SK-N-SH (cell line): ENCODE measurements at regions not wholly inside any gene's neighbourhood (a gene's known extent, or its start where the extent isn't known, plus 50 kb on each side); places are given as distances from the start of the nearest gene placed in this dataset.

Experiments used
- CTCF ChIA-PET: fragments of 300-600, 350-600 bp; formaldehyde crosslinking; extraction: SDS; loops from one replicate; lab custom pipeline; 2021; lab: Yijun Ruan, JAX
- POLR2A ChIA-PET: fragments of 350-600 bp; sonication (Branson Sonifier 250); formaldehyde crosslinking; extraction: SDS; loops from one replicate; lab custom pipeline; 2020; ENCODE audit warnings: antibody characterized with exemption, inconsistent platforms; lab: Yijun Ruan, JAX
- DNase-seq: peaks from one replicate; pipeline ENCODE4 v3.0.0; 2012
- H2AFZ ChIP-seq: fragments of 200-600 bp; sonication (generic); 2 replicates; pipeline ENCODE4 v1.8.1; 2016; ENCODE audit warnings: antibody characterized with exemption, mild to moderate bottlenecking, low read depth
- H3F3A ChIP-seq: fragments of 200-600 bp; sonication (generic); replicated peaks from 2 replicates; pipeline ENCODE3; 2016; ENCODE audit warnings: antibody characterized with exemption, mild to moderate bottlenecking; ENCODE audit not compliant: insufficient read depth
- H3K27ac ChIP-seq, 2 experiments: fragments of 200-500 bp in 1 of 2; fragments of 200-600 bp in 1 of 2; sonication (Bioruptor generic) in 1 of 2; sonication (generic), shearing (Covaris generic) in 1 of 2; 2 replicates each; pipeline versions ENCODE4 v1.5.1 to v1.6.1; 2014 to 2016; ENCODE audit warnings: low read depth in 2 of 2, inconsistent platforms in 1 of 2, low read length in 1 of 2, mild to moderate bottlenecking in 1 of 2, mixed read lengths in 1 of 2
- H3K27me3 ChIP-seq: fragments of 200-600 bp; sonication (generic), shearing (Covaris generic); 2 replicates; pipeline ENCODE4 v1.6.1; 2016; ENCODE audit warnings: mixed run types; ENCODE audit not compliant: insufficient read depth
- H3K36me3 ChIP-seq, 2 experiments: fragments of 200-500 bp in 1 of 2; fragments of 200-600 bp in 1 of 2; sonication (Bioruptor generic) in 1 of 2; sonication (generic) in 1 of 2; replicated peaks in 1 of 2; 2 replicates each; pipeline versions ENCODE3 to v1.5.1; 2014 to 2016; ENCODE audit warnings: low read length in 1 of 2, mild to moderate bottlenecking in 1 of 2; ENCODE audit not compliant: insufficient read depth in 2 of 2, control insufficient read depth in 1 of 2
- H3K4me1 ChIP-seq, 2 experiments: fragments of 200-500 bp in 1 of 2; fragments of 200-600 bp in 1 of 2; sonication (Bioruptor generic) in 1 of 2; sonication (generic), shearing (Covaris generic) in 1 of 2; 2 replicates each; pipeline versions ENCODE4 v1.5.1 to v1.6.1; 2014 to 2016; ENCODE audit warnings: low read depth in 1 of 2, low read length in 1 of 2, mixed run types in 1 of 2; ENCODE audit not compliant: insufficient read depth in 2 of 2, control insufficient read depth in 1 of 2
- H3K4me2 ChIP-seq: fragments of 200-600 bp; sonication (generic), shearing (Covaris generic); 2 replicates; pipeline ENCODE4 v1.6.1; 2017; ENCODE audit warnings: mixed run types
- H3K4me3 ChIP-seq, 2 experiments: fragments of 200-500 bp in 1 of 2; fragments of 200-600 bp in 1 of 2; sonication (Bioruptor generic) in 1 of 2; sonication (generic), shearing (Covaris generic) in 1 of 2; 2 replicates each; pipeline versions ENCODE4 v1.5.1 to v1.8.1; 2014 to 2016; ENCODE audit warnings: low read depth in 2 of 2, inconsistent platforms in 1 of 2, low read length in 1 of 2, mild to moderate bottlenecking in 1 of 2, mixed read lengths in 1 of 2, moderate library complexity in 1 of 2
- H3K79me2 ChIP-seq: fragments of 200-600 bp; sonication (generic); 2 replicates; pipeline ENCODE4 v1.8.1; 2017; ENCODE audit warnings: mild to moderate bottlenecking; ENCODE audit not compliant: insufficient read depth
- H3K9ac ChIP-seq: fragments of 200-600 bp; sonication (generic); 2 replicates; pipeline ENCODE4 v1.6.1; 2017; ENCODE audit warnings: mixed run types
- H3K9me2 ChIP-seq: fragments of 200-600 bp; sonication (generic); 2 replicates; pipeline ENCODE4 v1.6.1; 2017; ENCODE audit warnings: mixed run types
- H3K9me3 ChIP-seq: fragments of 200-600 bp; sonication (generic); 2 replicates; pipeline ENCODE4 v1.6.1; 2017; ENCODE audit warnings: mixed run types, mild to moderate bottlenecking, moderate library complexity
- H4K20me1 ChIP-seq: fragments of 200-600 bp; sonication (generic); 2 replicates; pipeline ENCODE4 v1.6.1; 2017; ENCODE audit warnings: mild to moderate bottlenecking, mixed run types; ENCODE audit not compliant: insufficient read depth
- EZH2phosphoT487 ChIP-seq: fragments of 200-600 bp; sonication (generic); IDR thresholded peaks from 2 replicates; pipeline ENCODE4 v1.6.1; 2017; ENCODE audit warnings: low read depth, mixed run types, mild to moderate bottlenecking, antibody characterized with exemption, moderate library complexity, borderline replicate concordance
- FOSL2 ChIP-seq: IDR thresholded peaks from 2 replicates; pipeline ENCODE4 v1.4.0; 2012; ENCODE audit warnings: low read depth, mild to moderate bottlenecking, moderate library complexity, borderline replicate concordance
- FOXJ3 ChIP-seq: sonication (generic); formaldehyde crosslinking; IDR thresholded peaks from 2 replicates; pipeline ENCODE4 v1.5.1; 2020; ENCODE audit warnings: mild to moderate bottlenecking, missing genetic modification reagents
- GATA2 ChIP-seq: sonication (generic); formaldehyde crosslinking; IDR thresholded peaks from 2 replicates; pipeline ENCODE4 v1.5.0; 2020; ENCODE audit warnings: mild to moderate bottlenecking, missing genetic modification reagents
- JUND ChIP-seq: IDR thresholded peaks from 2 replicates; pipeline ENCODE4 v1.4.0; 2012
- MXI1 ChIP-seq: IDR thresholded peaks from 2 replicates; pipeline ENCODE4 v1.6.1; 2012; ENCODE audit warnings: mild to moderate bottlenecking, low read depth, low read length, improper control_type of control experiment
- RCOR1 ChIP-seq: fragments of 150-350 bp; IDR thresholded peaks from 2 replicates; pipeline ENCODE4 v1.6.1; 2017; ENCODE audit warnings: antibody characterized with exemption, low read length
- RFX5 ChIP-seq: IDR thresholded peaks from 2 replicates; pipeline ENCODE4 v1.6.1; 2012; ENCODE audit warnings: mild to moderate bottlenecking, improper control_type of control experiment, low read length
- SMC3 ChIP-seq: IDR thresholded peaks from 2 replicates; pipeline ENCODE4 v1.6.1; 2012; ENCODE audit warnings: low read depth, low read length, improper control_type of control experiment
- TAF1 ChIP-seq: IDR thresholded peaks from 2 replicates; pipeline ENCODE4 v1.6.1; 2012; ENCODE audit warnings: low read depth, mild to moderate bottlenecking, low read length, moderate library complexity, borderline replicate concordance
- TCF12 ChIP-seq: IDR thresholded peaks from 2 replicates; pipeline ENCODE4 v1.4.0; 2012
- TEAD4 ChIP-seq: IDR thresholded peaks from 2 replicates; pipeline ENCODE4 v1.4.0; 2012; ENCODE audit warnings: mild to moderate bottlenecking, borderline replicate concordance; ENCODE audit not compliant: insufficient read depth
- whole genome bisulfite sequencing: methylation state at CpG from one replicate; pipeline ENCODE4 v1.1.6; 2017; ENCODE audit warnings: low lambda C conversion rate; 5-methylcytosine and 5-hydroxymethylcytosine counted together
- TF ChIP-seq, protein P1 (sequence below): fragments of 150-350 bp; IDR thresholded peaks from 2 replicates; pipeline ENCODE4 v1.6.1; 2017; ENCODE audit warnings: antibody characterized with exemption, low read length, low read depth, borderline replicate concordance
- TF ChIP-seq, protein P2 (sequence below): IDR thresholded peaks from 2 replicates; pipeline ENCODE4 v1.6.1; 2012; ENCODE audit warnings: mild to moderate bottlenecking, low read depth, low read length, moderate library complexity
- TF ChIP-seq, protein P3 (sequence below): fragments of 150-350 bp; IDR thresholded peaks from 2 replicates; pipeline ENCODE4 v1.6.1; 2016; ENCODE audit warnings: mild to moderate bottlenecking, low read depth, low read length
- TF ChIP-seq, protein P4 (sequence below): IDR thresholded peaks from 2 replicates; pipeline ENCODE4 v1.4.0; 2012; ENCODE audit warnings: low read depth

DNA sequence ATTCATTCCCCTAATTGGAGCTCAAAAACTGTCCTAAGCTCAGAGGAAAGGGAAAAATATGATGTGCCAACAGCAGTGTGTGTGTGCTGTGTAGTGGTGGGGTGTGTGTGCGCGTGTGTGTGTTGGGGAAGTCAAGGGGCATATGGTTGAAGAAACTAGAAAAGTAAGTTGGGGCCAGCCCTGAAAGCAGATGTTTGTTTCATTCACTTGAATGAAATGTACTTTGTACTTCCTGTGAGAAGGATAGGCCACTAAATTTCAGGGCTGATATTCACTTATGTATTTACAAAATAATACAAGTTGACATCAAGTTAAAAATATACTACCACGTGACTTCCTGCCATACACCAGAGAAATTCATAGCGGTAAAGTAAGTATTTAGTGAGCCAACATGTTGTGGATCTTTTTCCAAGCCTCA, 151.3 kb upstream of the JADE1 start (continued):
- no peak for TF ChIP-seq RCOR1
- TF ChIP-seq GATA2 (CRISPR knock-in tag): no peak
- TF ChIP-seq, all 33 proteins: peak for 4

DNA sequence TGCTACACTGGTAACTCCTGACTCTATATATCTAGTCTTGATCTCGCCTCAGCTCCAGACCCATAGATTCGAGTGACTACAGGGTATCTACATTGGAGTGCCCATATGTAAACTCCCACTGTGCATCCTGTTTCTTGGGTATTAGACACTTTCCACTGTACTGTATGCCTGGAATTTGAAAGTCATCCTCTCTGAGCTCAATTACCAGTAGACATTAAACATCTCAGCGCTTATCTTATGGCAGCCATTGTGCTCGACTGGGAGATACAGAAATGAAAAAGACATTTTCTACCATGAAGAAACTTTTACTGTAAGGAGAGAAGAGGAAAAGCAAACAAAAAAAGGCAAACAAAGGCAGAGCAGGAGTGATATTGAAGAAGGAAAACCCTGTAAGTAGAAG, 151.9 kb upstream of the JADE1 start:
- Histone ChIP-seq H3K27me3 (no peaks in the 10 kb centered on the region), H2AFZ (0 out of 2 replicates have a peak overlapping the region, but pooled peaks have one; percentile 4), H3K4me1 (peaks cover 0 to 2% of the 10 kb centered on the region in 2 experiments; a peak in 2 of 4 replicates), H3K79me2 (no peaks in the 10 kb centered on the region), H4K20me1 (no peaks in the 10 kb centered on the region), H3K36me3 (no peaks in the 10 kb centered on the region), H3K9me2 (no peaks in the 10 kb centered on the region), H3K9ac (no peak overlapping the region), H3F3A (no peaks in the 10 kb centered on the region), H3K4me2 (no peak overlapping the region), H3K9me3 (no peaks in the 10 kb centered on the region), H3K4me3 (no peak overlapping the region), H3K27ac (peak overlapping the region in 1 of 2 experiments; percentile 34; a peak in 2 of 4 replicates)
- POLR2A ChIA-PET: no interaction called here
- WGBS: 94% methylated on average over 4 of the region's 4 CpGs
- no peak for DNase-seq
- CTCF ChIA-PET: no interaction called here
- TF ChIP-seq RCOR1 (no peak), TAF1 (no peak), JUND (no peak), FOXJ3 (CRISPR knock-in tag) (no peak), TCF12 (no peak), TEAD4 (no peak), EZH2phosphoT487 (no peak), FOSL2 (no peak), RFX5 (no peak), MXI1 (no peak), SMC3 (no peak)
- TF ChIP-seq, protein P1, sequence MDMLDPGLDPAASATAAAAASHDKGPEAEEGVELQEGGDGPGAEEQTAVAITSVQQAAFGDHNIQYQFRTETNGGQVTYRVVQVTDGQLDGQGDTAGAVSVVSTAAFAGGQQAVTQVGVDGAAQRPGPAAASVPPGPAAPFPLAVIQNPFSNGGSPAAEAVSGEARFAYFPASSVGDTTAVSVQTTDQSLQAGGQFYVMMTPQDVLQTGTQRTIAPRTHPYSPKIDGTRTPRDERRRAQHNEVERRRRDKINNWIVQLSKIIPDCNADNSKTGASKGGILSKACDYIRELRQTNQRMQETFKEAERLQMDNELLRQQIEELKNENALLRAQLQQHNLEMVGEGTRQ: no peak
- TF ChIP-seq, protein P2, sequence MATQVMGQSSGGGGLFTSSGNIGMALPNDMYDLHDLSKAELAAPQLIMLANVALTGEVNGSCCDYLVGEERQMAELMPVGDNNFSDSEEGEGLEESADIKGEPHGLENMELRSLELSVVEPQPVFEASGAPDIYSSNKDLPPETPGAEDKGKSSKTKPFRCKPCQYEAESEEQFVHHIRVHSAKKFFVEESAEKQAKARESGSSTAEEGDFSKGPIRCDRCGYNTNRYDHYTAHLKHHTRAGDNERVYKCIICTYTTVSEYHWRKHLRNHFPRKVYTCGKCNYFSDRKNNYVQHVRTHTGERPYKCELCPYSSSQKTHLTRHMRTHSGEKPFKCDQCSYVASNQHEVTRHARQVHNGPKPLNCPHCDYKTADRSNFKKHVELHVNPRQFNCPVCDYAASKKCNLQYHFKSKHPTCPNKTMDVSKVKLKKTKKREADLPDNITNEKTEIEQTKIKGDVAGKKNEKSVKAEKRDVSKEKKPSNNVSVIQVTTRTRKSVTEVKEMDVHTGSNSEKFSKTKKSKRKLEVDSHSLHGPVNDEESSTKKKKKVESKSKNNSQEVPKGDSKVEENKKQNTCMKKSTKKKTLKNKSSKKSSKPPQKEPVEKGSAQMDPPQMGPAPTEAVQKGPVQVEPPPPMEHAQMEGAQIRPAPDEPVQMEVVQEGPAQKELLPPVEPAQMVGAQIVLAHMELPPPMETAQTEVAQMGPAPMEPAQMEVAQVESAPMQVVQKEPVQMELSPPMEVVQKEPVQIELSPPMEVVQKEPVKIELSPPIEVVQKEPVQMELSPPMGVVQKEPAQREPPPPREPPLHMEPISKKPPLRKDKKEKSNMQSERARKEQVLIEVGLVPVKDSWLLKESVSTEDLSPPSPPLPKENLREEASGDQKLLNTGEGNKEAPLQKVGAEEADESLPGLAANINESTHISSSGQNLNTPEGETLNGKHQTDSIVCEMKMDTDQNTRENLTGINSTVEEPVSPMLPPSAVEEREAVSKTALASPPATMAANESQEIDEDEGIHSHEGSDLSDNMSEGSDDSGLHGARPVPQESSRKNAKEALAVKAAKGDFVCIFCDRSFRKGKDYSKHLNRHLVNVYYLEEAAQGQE: no peak
- TF ChIP-seq, protein P3, sequence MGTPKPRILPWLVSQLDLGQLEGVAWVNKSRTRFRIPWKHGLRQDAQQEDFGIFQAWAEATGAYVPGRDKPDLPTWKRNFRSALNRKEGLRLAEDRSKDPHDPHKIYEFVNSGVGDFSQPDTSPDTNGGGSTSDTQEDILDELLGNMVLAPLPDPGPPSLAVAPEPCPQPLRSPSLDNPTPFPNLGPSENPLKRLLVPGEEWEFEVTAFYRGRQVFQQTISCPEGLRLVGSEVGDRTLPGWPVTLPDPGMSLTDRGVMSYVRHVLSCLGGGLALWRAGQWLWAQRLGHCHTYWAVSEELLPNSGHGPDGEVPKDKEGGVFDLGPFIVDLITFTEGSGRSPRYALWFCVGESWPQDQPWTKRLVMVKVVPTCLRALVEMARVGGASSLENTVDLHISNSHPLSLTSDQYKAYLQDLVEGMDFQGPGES: no peak
- TF ChIP-seq, protein P4, sequence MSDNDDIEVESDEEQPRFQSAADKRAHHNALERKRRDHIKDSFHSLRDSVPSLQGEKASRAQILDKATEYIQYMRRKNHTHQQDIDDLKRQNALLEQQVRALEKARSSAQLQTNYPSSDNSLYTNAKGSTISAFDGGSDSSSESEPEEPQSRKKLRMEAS: no peak
